GM18505 (cell line): ENCODE measurements at regions not wholly inside any gene's neighbourhood (a gene's known extent, or its start where the extent isn't known, plus 50 kb on each side); places are given as distances from the start of the nearest gene placed in this dataset.
"Not testable (repeated sequence)": the region's sequence is repeated elsewhere in the genome, so short reads cannot be mapped to it uniquely, and the experiment has no call there.

Experiments used
- ATAC-seq: cut with Tn5 transposase; IDR thresholded peaks from one replicate; pipeline ENCODE4 v1.9.1; 2021; ENCODE audit not compliant: unreplicated experiment
- POLR2A ChIP-seq: IDR thresholded peaks from 4 replicates; pipeline ENCODE4 v1.6.1; 2011; ENCODE audit warnings: borderline replicate concordance; ENCODE audit not compliant: insufficient read depth, insufficient read length; ENCODE audit errors: extremely low read depth

GRCh38 chr5:166910995-166911394 lies 1380.5 kb upstream of the WWC1 start:
- ATAC-seq = no peak
- no peak for TF ChIP-seq POLR2A

GRCh38 chr5:166916021-166916420 lies 1375.4 kb upstream of the WWC1 start:
- no peak for TF ChIP-seq POLR2A

GRCh38 chr5:166926138-166926537 lies 1365.3 kb upstream of the WWC1 start:
- ATAC-seq = no peak
- TF ChIP-seq POLR2A = no peak

More at GRCh38 chr5:166916021-166916420, 1375.4 kb upstream of the WWC1 start:
- no peak for ATAC-seq

GRCh38 chr5:166926806-166927475 lies 1364.5 kb upstream of the WWC1 start:
- ATAC-seq = not testable (repeated sequence)

- ATAC-seq = no peak
These were observed 1355.1 kb upstream of the WWC1 start for GRCh38 chr5:166936351-166936750.

GRCh38 chr5:166938071-166938470 lies 1353.4 kb upstream of the WWC1 start:
- ATAC-seq = no peak

More at GRCh38 chr5:166936351-166936750, 1355.1 kb upstream of the WWC1 start:
- no peak for TF ChIP-seq POLR2A

GRCh38 chr5:166942948-166943347 lies 1348.5 kb upstream of the WWC1 start:
- TF ChIP-seq POLR2A = no peak
- ATAC-seq = no peak

More at GRCh38 chr5:166938071-166938470, 1353.4 kb upstream of the WWC1 start:
- TF ChIP-seq POLR2A = no peak

GRCh38 chr5:166947045-166947444 lies 1344.4 kb upstream of the WWC1 start:
- TF ChIP-seq POLR2A = no peak
- ATAC-seq = no peak

- ATAC-seq = no peak
- no peak for TF ChIP-seq POLR2A
These were observed 1342.8 kb upstream of the WWC1 start for GRCh38 chr5:166948679-166949078.

GRCh38 chr5:166952048-166952447 lies 1339.4 kb upstream of the WWC1 start:
- no peak for ATAC-seq
- no peak for TF ChIP-seq POLR2A

GRCh38 chr5:166957782-166958181 lies 1333.7 kb upstream of the WWC1 start:
- TF ChIP-seq POLR2A = no peak
- no peak for ATAC-seq

GRCh38 chr5:166959766-166960165 lies 1331.7 kb upstream of the WWC1 start:
- no peak for TF ChIP-seq POLR2A
- no peak for ATAC-seq

GRCh38 chr5:166961028-166961427 lies 1330.4 kb upstream of the WWC1 start:
- no peak for ATAC-seq
- no peak for TF ChIP-seq POLR2A

- no peak for TF ChIP-seq POLR2A
- no peak for ATAC-seq
These were observed 1329.5 kb upstream of the WWC1 start for GRCh38 chr5:166961913-166962312.

- no peak for TF ChIP-seq POLR2A
- ATAC-seq = no peak
These were observed 1329.0 kb upstream of the WWC1 start for GRCh38 chr5:166962461-166962860.
